ENCODE measurements at regions not wholly inside any gene's neighbourhood (a gene's known extent, or its start where the extent isn't known, plus 50 kb on each side); places are given as distances from the start of the nearest gene placed in this dataset.

DNA sequence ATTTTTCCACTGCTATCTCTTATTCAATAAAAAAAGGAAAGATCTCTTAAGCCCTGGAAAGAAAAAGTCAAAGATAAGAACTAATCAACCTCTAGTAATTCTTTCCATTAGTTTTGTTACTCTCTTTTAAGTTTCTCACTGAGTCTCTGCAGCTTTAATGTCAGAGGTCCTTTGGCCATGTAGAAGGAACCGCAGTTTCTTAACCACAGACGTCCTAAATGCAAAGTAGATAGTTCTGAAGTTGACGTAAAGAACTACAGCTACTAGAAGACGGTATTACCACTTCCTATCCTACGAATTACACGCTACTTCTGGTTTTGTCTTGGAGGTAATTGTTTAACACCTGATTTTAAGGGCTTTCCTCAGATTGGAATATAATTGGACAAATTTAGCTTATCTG is 325.9 kb downstream of the ANKRD50 start:
- H3K4me3 Mint-ChIP-seq (ENCODE audit: unreplicated experiment), result no peak overlapping the region
- no peaks in the 10 kb centered on the region for H3K36me3 Mint-ChIP-seq (ENCODE audit: unreplicated experiment)
- TF ChIP-seq CTCF (IDR thresholded peaks at IDR 0.05; ENCODE audit: partially characterized antibody, unreplicated experiment), result no peak
- no peak for DNase-seq
- no peaks in the 10 kb centered on the region for H3K4me1 Mint-ChIP-seq (ENCODE audit: low read depth, unreplicated experiment)
- no peak overlapping the region for H3K27ac Mint-ChIP-seq (ENCODE audit: unreplicated experiment)
- H3K27me3 Mint-ChIP-seq (ENCODE audit: unreplicated experiment), result no peaks in the 10 kb centered on the region
- no peaks in the 10 kb centered on the region for H3K9me3 Mint-ChIP-seq (ENCODE audit: unreplicated experiment)

DNA sequence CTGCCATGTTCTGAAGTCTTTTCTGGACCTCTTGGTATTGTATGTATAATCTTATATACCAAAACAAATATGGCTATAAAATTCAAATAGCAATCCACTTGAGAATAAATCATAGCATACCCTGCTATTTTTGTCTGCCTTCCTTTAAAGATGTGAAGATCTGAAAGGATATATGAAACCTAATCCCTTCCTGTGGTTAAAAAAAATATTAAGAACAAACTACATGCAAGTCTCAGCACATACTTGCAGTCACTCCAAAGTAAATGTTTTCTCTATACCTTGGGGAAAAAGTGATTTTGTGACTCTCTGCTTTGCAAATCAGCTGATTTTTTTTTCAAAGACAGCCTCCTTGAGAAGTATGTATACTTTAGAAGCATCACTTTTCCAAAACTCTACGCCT is 322.9 kb downstream of the ANKRD50 start:
- H3K36me3 Mint-ChIP-seq (ENCODE audit: unreplicated experiment), result no peaks in the 10 kb centered on the region
- H3K4me1 Mint-ChIP-seq (ENCODE audit: low read depth, unreplicated experiment), result no peaks in the 10 kb centered on the region
- H3K27ac Mint-ChIP-seq (ENCODE audit: unreplicated experiment), result no peak overlapping the region
- no peak for TF ChIP-seq CTCF (IDR thresholded peaks at IDR 0.05; ENCODE audit: partially characterized antibody, unreplicated experiment)
- H3K4me3 Mint-ChIP-seq (ENCODE audit: unreplicated experiment), result no peak overlapping the region
- no peaks in the 10 kb centered on the region for H3K27me3 Mint-ChIP-seq (ENCODE audit: unreplicated experiment)
- no peaks in the 10 kb centered on the region for H3K9me3 Mint-ChIP-seq (ENCODE audit: unreplicated experiment)
- no peak for DNase-seq

GRCh38 chr4:124390861-124391260 is 321.7 kb downstream of the ANKRD50 start:
- H3K36me3 Mint-ChIP-seq (ENCODE audit: unreplicated experiment), result no peaks in the 10 kb centered on the region
- H3K4me3 Mint-ChIP-seq (ENCODE audit: unreplicated experiment), result no peak overlapping the region
- no peak for DNase-seq
- no peaks in the 10 kb centered on the region for H3K27me3 Mint-ChIP-seq (ENCODE audit: unreplicated experiment)
- no peak overlapping the region for H3K27ac Mint-ChIP-seq (ENCODE audit: unreplicated experiment)
- no peak for TF ChIP-seq CTCF (IDR thresholded peaks at IDR 0.05; ENCODE audit: partially characterized antibody, unreplicated experiment)
- no peaks in the 10 kb centered on the region for H3K4me1 Mint-ChIP-seq (ENCODE audit: low read depth, unreplicated experiment)
- H3K9me3 Mint-ChIP-seq (ENCODE audit: unreplicated experiment), result no peaks in the 10 kb centered on the region

- DNase-seq, result no peak
- TF ChIP-seq CTCF (IDR thresholded peaks at IDR 0.05; ENCODE audit: partially characterized antibody, unreplicated experiment), result no peak
- Mint-ChIP-seq H3K36me3 (ENCODE audit: unreplicated experiment) (no peaks in the 10 kb centered on the region), H3K27ac (ENCODE audit: unreplicated experiment) (no peak overlapping the region), H3K4me3 (ENCODE audit: unreplicated experiment) (no peak overlapping the region), H3K27me3 (ENCODE audit: unreplicated experiment) (no peaks in the 10 kb centered on the region), H3K9me3 (ENCODE audit: unreplicated experiment) (no peaks in the 10 kb centered on the region), H3K4me1 (ENCODE audit: low read depth, unreplicated experiment) (no peaks in the 10 kb centered on the region)
Observed at GRCh38 chr4:124396333-124396732, 316.2 kb downstream of the ANKRD50 start.

DNA sequence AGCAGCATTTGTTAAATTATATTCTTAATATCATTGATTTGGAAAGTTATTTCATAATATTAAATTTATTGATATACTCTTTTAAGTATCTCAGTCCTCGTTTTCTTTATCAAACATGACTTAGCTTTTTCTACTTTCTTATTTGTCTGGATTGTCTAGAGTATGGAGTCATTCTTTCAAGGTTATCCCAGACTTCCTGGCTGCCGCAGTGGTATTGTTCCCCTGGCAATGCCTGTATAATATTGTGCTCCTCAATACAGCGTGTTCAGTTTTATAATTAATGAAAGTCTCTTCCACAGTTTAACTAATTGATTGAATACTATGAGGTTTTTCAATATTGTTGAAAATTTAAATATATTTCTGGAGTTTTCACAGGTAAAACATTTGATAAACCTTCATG is 310.9 kb downstream of the ANKRD50 start:
- Mint-ChIP-seq H3K4me1 (ENCODE audit: low read depth, unreplicated experiment) (no peaks in the 10 kb centered on the region), H3K4me3 (ENCODE audit: unreplicated experiment) (no peak overlapping the region), H3K27me3 (ENCODE audit: unreplicated experiment) (no peaks in the 10 kb centered on the region), H3K27ac (ENCODE audit: unreplicated experiment) (no peak overlapping the region), H3K9me3 (ENCODE audit: unreplicated experiment) (no peaks in the 10 kb centered on the region), H3K36me3 (ENCODE audit: unreplicated experiment) (no peaks in the 10 kb centered on the region)
- no peak for TF ChIP-seq CTCF (IDR thresholded peaks at IDR 0.05; ENCODE audit: partially characterized antibody, unreplicated experiment)
- DNase-seq, result no peak

All from glutamatergic neuron (in vitro differentiated cells).